ENCODE measurements at regions not wholly inside any gene's neighbourhood (a gene's known extent, or its start where the extent isn't known, plus 50 kb on each side); places are given as distances from the start of the nearest gene placed in this dataset.

DNA sequence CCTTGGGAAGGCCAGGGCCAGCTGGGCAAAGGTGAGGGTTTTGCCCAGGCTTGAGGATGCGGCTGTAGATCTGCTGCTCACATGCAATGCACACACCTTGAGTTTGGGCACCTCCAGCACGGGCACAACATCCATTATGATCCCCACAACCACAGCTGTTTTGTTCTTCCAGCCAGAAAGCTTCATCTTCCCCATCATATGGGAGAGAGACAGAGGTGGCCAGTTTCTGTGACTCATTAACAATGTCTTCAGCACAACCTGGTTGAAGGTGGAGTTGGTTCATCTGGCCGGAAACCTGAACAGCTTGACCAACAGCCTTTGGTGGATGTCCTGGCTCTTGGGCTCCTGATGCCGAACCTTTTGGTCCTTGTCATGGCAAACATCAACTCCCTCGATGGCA is 163.7 kb upstream of the CCND2 start:
- TF ChIP-seq POLR2A (IDR thresholded peaks at IDR 0.05; ENCODE audit: borderline replicate concordance, extremely low read depth, insufficient read depth, insufficient read length): no peak
- no peak for TF ChIP-seq ZNF274 (IDR thresholded peaks at IDR 0.05; ENCODE audit: low read depth, low read length)
- no peak for TF ChIP-seq EZH2 (IDR thresholded peaks at IDR 0.05)
- TF ChIP-seq ZFX (IDR thresholded peaks at IDR 0.05): no peak

All from HCT116 (cell line).